H9 (cell line): ENCODE measurements at regions not wholly inside any gene's neighbourhood (a gene's known extent, or its start where the extent isn't known, plus 50 kb on each side); places are given as distances from the start of the nearest gene placed in this dataset.

Experiments used
- DNase-seq: peaks from one replicate; pipeline ENCODE4 v3.0.0-alpha.2; 2017
- H2AFZ ChIP-seq: one replicate; pipeline ENCODE4 v1.6.1; 2013; ENCODE audit warnings: mild to moderate bottlenecking, low read length, control low read depth, moderate library complexity
- H2AK5ac ChIP-seq: 2 replicates; pipeline ENCODE4 v1.6.1; 2013; ENCODE audit warnings: low read length, control low read depth, mixed read lengths; ENCODE audit not compliant: insufficient read length
- H2BK120ac ChIP-seq: one replicate; pipeline ENCODE4 v1.6.1; 2013; ENCODE audit warnings: low read depth, mild to moderate bottlenecking, low read length, control low read depth, inconsistent platforms; ENCODE audit not compliant: poor library complexity, severe bottlenecking
- H2BK12ac ChIP-seq: 2 replicates; pipeline ENCODE4 v1.6.1; 2013; ENCODE audit warnings: low read length, control low read depth, mixed read lengths, low read depth; ENCODE audit not compliant: insufficient read length
- H2BK15ac ChIP-seq: 2 replicates; pipeline ENCODE4 v1.6.1; 2013; ENCODE audit warnings: low read depth, low read length, control low read depth
- H2BK20ac ChIP-seq: one replicate; pipeline ENCODE4 v1.6.1; 2013; ENCODE audit warnings: low read depth, mild to moderate bottlenecking, low read length, control low read depth, inconsistent platforms; ENCODE audit not compliant: poor library complexity, severe bottlenecking
- H2BK5ac ChIP-seq: 2 replicates; pipeline ENCODE4 v1.6.1; 2013; ENCODE audit warnings: low read length, control low read depth, mixed read lengths; ENCODE audit not compliant: insufficient read length
- H3K14ac ChIP-seq: 2 replicates; pipeline ENCODE4 v1.6.1; 2013; ENCODE audit warnings: low read length, control low read depth; ENCODE audit not compliant: insufficient read depth
- H3K18ac ChIP-seq: 2 replicates; pipeline ENCODE4 v1.6.1; 2013; ENCODE audit warnings: low read depth, mild to moderate bottlenecking, mixed read lengths, low read length, control low read depth; ENCODE audit not compliant: insufficient read length
- H3K23ac ChIP-seq: 2 replicates; pipeline ENCODE4 v1.6.1; 2013; ENCODE audit warnings: low read length, control low read depth, mixed read lengths, low read depth; ENCODE audit not compliant: insufficient read length
- H3K23me2 ChIP-seq: 2 replicates; pipeline ENCODE4 v1.6.1; 2013; ENCODE audit warnings: low read depth, mild to moderate bottlenecking, mixed read lengths, low read length, control low read depth; ENCODE audit not compliant: insufficient read length, poor library complexity, severe bottlenecking
- H3K27ac ChIP-seq: 2 replicates; pipeline ENCODE4 v1.5.1; 2013; ENCODE audit warnings: low read length, control low read depth, mixed read lengths, low read depth; ENCODE audit not compliant: insufficient read length
- H3K27me3 ChIP-seq: 2 replicates; pipeline ENCODE4 v1.6.1; 2013; ENCODE audit warnings: low read length, control low read depth, inconsistent platforms; ENCODE audit not compliant: insufficient read depth
- H3K4ac ChIP-seq: 2 replicates; pipeline ENCODE4 v1.6.1; 2013; ENCODE audit warnings: low read depth, mild to moderate bottlenecking, control low read depth, inconsistent platforms, low read length, moderate library complexity
- H3K4me1 ChIP-seq: 2 replicates; pipeline ENCODE4 v1.6.1; 2013; ENCODE audit warnings: low read length, control low read depth, inconsistent platforms; ENCODE audit not compliant: insufficient read depth
- H3K4me2 ChIP-seq: 2 replicates; pipeline ENCODE4 v1.6.1; 2013; ENCODE audit warnings: low read length, control low read depth, mixed read lengths; ENCODE audit not compliant: insufficient read length, insufficient read depth
- H3K56ac ChIP-seq: 2 replicates; pipeline ENCODE4 v1.6.1; 2013; ENCODE audit warnings: low read depth, mild to moderate bottlenecking, mixed read lengths, low read length, control low read depth; ENCODE audit not compliant: insufficient read length
- H3K79me1 ChIP-seq: 2 replicates; pipeline ENCODE4 v1.6.1; 2013; ENCODE audit warnings: low read depth, mild to moderate bottlenecking, moderate library complexity, low read length, control low read depth, inconsistent platforms; ENCODE audit not compliant: insufficient read depth, poor library complexity, severe bottlenecking
- H3K79me2 ChIP-seq: 2 replicates; pipeline ENCODE4 v1.6.1; 2013; ENCODE audit warnings: low read length, control low read depth, inconsistent platforms; ENCODE audit not compliant: insufficient read depth
- H3K9ac ChIP-seq: 2 replicates; pipeline ENCODE4 v1.6.1; 2013; ENCODE audit warnings: low read length, control low read depth, mixed read lengths; ENCODE audit not compliant: insufficient read length; ENCODE audit errors: extremely low read depth
- H3K9me3 ChIP-seq: one replicate; pipeline ENCODE4 v1.6.1; 2013; ENCODE audit warnings: low read depth, low read length, inconsistent platforms; ENCODE audit not compliant: control insufficient read depth
- H3T11ph ChIP-seq: one replicate; pipeline ENCODE4 v1.6.1; 2013; ENCODE audit warnings: mild to moderate bottlenecking, low read length, control low read depth, inconsistent platforms
- H4K20me1 ChIP-seq: one replicate; pipeline ENCODE4 v1.6.1; 2013; ENCODE audit not compliant: control insufficient read depth, insufficient read length, insufficient read depth
- H4K5ac ChIP-seq: 2 replicates; pipeline ENCODE4 v1.6.1; 2013; ENCODE audit warnings: low read depth, mild to moderate bottlenecking, mixed read lengths, low read length, control low read depth; ENCODE audit not compliant: insufficient read length
- H4K8ac ChIP-seq: replicated peaks from 2 replicates; pipeline ENCODE4 v1.6.1; 2013; ENCODE audit warnings: low read length, control low read depth, mixed read lengths, low read depth; ENCODE audit not compliant: insufficient read length
- H4K91ac ChIP-seq: 2 replicates; pipeline ENCODE4 v1.6.1; 2013; ENCODE audit warnings: low read depth, mild to moderate bottlenecking, moderate library complexity, mixed read lengths, low read length, control low read depth; ENCODE audit not compliant: insufficient read length
- H3K27ac Mint-ChIP-seq, 3 experiments: 2 replicates in 2 of 3; 3 replicates in 1 of 3; pipeline ENCODE4 v1.8.0; 2020 to 2021; ENCODE audit warnings: mixed read lengths in 3 of 3, mild to moderate bottlenecking in 1 of 3, moderate library complexity in 1 of 3
- H3K27me3 Mint-ChIP-seq: 2 replicates; pipeline ENCODE4 v1.8.0; 2021; ENCODE audit warnings: low read depth, mild to moderate bottlenecking, moderate library complexity, mixed read lengths
- H3K36me3 Mint-ChIP-seq, 3 experiments: 2 replicates in 2 of 3; 3 replicates in 1 of 3; pipeline ENCODE4 v1.8.0; 2020 to 2021; ENCODE audit warnings: low read depth in 3 of 3, mixed read lengths in 3 of 3; ENCODE audit not compliant: insufficient read depth in 1 of 3
- H3K4me1 Mint-ChIP-seq, 2 experiments: 2 replicates each; pipeline ENCODE4 v1.8.0; 2020; ENCODE audit warnings: mixed read lengths in 2 of 2
- H3K4me3 Mint-ChIP-seq, 2 experiments: 2 replicates in 1 of 2; 3 replicates in 1 of 2; pipeline ENCODE4 v1.8.0; 2020 to 2021; ENCODE audit warnings: mild to moderate bottlenecking in 2 of 2, mixed read lengths in 2 of 2, moderate library complexity in 1 of 2
- H3K9me3 Mint-ChIP-seq, 2 experiments: 2 replicates in 1 of 2; 3 replicates in 1 of 2; pipeline ENCODE4 v1.8.0; 2020; ENCODE audit warnings: mild to moderate bottlenecking in 2 of 2, mixed read lengths in 2 of 2, moderate library complexity in 1 of 2
- WGBS: extraction: QIAGEN DNeasy Blood & Tissue Kit; methylation state at CpG from one replicate; pipeline ENCODE4 v1.1.7; 2013; ENCODE audit warnings: missing lambda C conversion rate, low lambda C conversion rate, mixed read lengths; ENCODE audit not compliant: insufficient read length; ENCODE audit errors: extremely low coverage; 5-methylcytosine and 5-hydroxymethylcytosine counted together
- TF ChIP-seq, protein P1 (sequence below): fragments of 200-600 bp; sonication (generic); conservative IDR thresholded peaks from 3 replicates; pipeline ENCODE4 v1.8.0; 2021; ENCODE audit warnings: antibody characterized with exemption, mild to moderate bottlenecking

DNA sequence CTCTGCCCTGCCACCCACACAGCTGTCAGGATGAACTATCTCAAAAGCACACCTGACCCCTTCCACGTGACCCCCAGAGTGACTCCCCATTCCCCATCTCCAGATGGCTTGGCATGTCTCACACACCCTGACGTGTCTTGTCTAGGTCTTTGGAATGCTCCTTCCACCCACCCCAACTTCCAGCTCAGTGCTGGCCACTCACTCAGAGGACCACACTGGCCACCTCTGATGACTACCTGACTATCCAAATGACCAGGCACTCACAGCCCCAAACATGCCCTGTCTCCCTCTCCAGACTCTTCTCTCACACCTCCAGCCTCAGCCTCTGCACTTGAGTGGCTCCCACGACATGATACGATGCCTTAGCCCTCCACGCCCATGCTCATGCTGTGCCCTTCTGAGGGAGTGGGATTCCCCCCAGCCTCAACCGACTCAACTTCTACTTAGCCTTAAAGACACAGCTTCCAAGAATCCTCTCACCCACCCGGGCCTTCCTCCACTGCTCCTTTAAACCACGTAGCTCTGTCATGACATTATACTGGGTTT is 259.4 kb downstream of the BUD13 start:
- Histone ChIP-seq H3K4me2 (no peak overlapping the region), H2AK5ac (no peak overlapping the region), H2BK15ac (no peak overlapping the region), H2AFZ (no peak overlapping the region), H2BK120ac (no peak overlapping the region), H4K20me1 (no peaks in the 10 kb centered on the region), H4K91ac (no peak overlapping the region), H3K27ac (no peak overlapping the region), H2BK12ac (no peak overlapping the region), H3K4ac (no peak overlapping the region), H3K4me1 (no peaks in the 10 kb centered on the region; the same call in 1 of the 2 replicates), H2BK5ac (no peak overlapping the region), H3K27me3 (no peaks in the 10 kb centered on the region), H3K9ac (no peak overlapping the region), H3K23ac (no peak overlapping the region), H4K8ac (no peak overlapping the region), H3K18ac (no peak overlapping the region), H2BK20ac (no peak overlapping the region), H3K23me2 (no peaks in the 10 kb centered on the region), H3K9me3 (no peaks in the 10 kb centered on the region), H4K5ac (no peak overlapping the region), H3K14ac (no peak overlapping the region), H3T11ph (no peak overlapping the region), H3K79me1 (no peaks in the 10 kb centered on the region), H3K56ac (no peak overlapping the region), H3K79me2 (no peaks in the 10 kb centered on the region)
- Mint-ChIP-seq H3K9me3 (no peaks in the 10 kb centered on the region; a peak in 1 of 5 replicates), H3K4me3 (no peak overlapping the region), H3K27me3 (peaks cover 30% of the 10 kb centered on the region), H3K27ac (peak overlapping the region in 1 of 3 experiments; percentile 69; a peak in 1 of 7 replicates), H3K36me3 (no peaks in the 10 kb centered on the region), H3K4me1 (peaks cover 28 to 37% of the 10 kb centered on the region in 2 experiments)
- no CpG with 5 or more reads among the region's 8 CpGs for WGBS
- TF ChIP-seq, protein P1, sequence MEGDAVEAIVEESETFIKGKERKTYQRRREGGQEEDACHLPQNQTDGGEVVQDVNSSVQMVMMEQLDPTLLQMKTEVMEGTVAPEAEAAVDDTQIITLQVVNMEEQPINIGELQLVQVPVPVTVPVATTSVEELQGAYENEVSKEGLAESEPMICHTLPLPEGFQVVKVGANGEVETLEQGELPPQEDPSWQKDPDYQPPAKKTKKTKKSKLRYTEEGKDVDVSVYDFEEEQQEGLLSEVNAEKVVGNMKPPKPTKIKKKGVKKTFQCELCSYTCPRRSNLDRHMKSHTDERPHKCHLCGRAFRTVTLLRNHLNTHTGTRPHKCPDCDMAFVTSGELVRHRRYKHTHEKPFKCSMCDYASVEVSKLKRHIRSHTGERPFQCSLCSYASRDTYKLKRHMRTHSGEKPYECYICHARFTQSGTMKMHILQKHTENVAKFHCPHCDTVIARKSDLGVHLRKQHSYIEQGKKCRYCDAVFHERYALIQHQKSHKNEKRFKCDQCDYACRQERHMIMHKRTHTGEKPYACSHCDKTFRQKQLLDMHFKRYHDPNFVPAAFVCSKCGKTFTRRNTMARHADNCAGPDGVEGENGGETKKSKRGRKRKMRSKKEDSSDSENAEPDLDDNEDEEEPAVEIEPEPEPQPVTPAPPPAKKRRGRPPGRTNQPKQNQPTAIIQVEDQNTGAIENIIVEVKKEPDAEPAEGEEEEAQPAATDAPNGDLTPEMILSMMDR = no peak
- no peak for DNase-seq
